ENCODE measurements at regions not wholly inside any gene's neighbourhood (a gene's known extent, or its start where the extent isn't known, plus 50 kb on each side); places are given as distances from the start of the nearest gene placed in this dataset.

DNA sequence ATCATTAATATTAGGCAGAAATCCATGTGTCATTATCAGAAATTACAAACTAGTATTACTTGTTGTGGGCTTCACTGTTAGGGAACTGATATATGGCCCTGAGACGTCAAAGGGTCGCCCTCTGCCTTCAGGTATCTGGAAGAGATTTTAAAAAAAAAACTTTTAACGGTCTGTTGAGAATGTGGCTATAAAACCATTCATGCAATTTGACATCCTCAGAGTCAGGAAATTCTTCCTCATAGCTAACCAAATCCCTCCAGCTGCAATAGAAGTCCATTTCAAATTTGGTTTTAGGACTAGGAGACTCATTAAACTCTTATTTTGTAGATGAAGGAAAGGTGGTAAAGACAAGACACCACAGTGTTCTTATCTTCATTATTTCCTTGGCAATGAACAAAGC lies 194.2 kb upstream of the NOCT start:
- DNase-seq (ENCODE audit: low spot score in 2 of 2), result no peak
- no peaks in the 10 kb centered on the region for H3K4me1 ChIP-seq

DNA sequence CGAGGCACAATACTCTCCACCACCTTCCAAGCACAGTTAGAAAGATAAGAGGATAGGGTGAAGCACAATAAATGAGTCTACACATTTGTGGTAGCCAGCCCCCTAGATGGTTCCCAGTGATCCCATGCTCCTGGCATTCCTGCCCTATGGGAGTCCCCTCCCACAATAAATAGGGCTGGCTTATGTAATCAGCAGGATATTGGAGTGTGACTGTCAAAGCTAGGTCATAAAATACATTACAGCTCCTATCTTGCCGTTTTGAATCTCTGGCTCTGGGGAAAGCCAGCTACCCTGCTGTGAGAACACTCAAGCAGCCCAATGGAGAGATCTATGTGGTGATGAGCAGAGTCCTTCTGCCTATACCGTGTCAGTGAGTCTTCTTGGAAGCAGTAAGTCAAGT lies 198.7 kb upstream of the NOCT start:
- Histone ChIP-seq H3K36me3 (no peaks in the 10 kb centered on the region), H3K4me3 (no peak overlapping the region), H3K27ac (no peak overlapping the region), H3K27me3 (no peaks in the 10 kb centered on the region), H3K9me3 (no peaks in the 10 kb centered on the region), H3K4me1 (no peaks in the 10 kb centered on the region)
- DNase-seq (ENCODE audit: low spot score in 2 of 2), result no peak
- TF ChIP-seq POLR2AphosphoS5 (IDR thresholded peaks at IDR 0.05), result no peak
- no peak for TF ChIP-seq POLR2A (IDR thresholded peaks at IDR 0.05)
- TF ChIP-seq, protein P1, sequence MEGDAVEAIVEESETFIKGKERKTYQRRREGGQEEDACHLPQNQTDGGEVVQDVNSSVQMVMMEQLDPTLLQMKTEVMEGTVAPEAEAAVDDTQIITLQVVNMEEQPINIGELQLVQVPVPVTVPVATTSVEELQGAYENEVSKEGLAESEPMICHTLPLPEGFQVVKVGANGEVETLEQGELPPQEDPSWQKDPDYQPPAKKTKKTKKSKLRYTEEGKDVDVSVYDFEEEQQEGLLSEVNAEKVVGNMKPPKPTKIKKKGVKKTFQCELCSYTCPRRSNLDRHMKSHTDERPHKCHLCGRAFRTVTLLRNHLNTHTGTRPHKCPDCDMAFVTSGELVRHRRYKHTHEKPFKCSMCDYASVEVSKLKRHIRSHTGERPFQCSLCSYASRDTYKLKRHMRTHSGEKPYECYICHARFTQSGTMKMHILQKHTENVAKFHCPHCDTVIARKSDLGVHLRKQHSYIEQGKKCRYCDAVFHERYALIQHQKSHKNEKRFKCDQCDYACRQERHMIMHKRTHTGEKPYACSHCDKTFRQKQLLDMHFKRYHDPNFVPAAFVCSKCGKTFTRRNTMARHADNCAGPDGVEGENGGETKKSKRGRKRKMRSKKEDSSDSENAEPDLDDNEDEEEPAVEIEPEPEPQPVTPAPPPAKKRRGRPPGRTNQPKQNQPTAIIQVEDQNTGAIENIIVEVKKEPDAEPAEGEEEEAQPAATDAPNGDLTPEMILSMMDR (IDR thresholded peaks at IDR 0.05), result no peak
- intact Hi-C loops (cut with DNase I; ENCODE audit: low total_unique reads), result no loop called here

More for the DNA sequence above, 194.2 kb upstream of the NOCT start:
- Histone ChIP-seq H3K4me3 (no peak overlapping the region), H3K27ac (no peak overlapping the region), H3K36me3 (no peaks in the 10 kb centered on the region), H3K27me3 (no peaks in the 10 kb centered on the region), H3K9me3 (no peaks in the 10 kb centered on the region)
- intact Hi-C loops (cut with DNase I; ENCODE audit: low total_unique reads), result no loop called here
- TF ChIP-seq, protein P1 (IDR thresholded peaks at IDR 0.05), result no peak
- TF ChIP-seq POLR2AphosphoS5 (IDR thresholded peaks at IDR 0.05) (no peak), POLR2A (IDR thresholded peaks at IDR 0.05) (no peak)

DNA sequence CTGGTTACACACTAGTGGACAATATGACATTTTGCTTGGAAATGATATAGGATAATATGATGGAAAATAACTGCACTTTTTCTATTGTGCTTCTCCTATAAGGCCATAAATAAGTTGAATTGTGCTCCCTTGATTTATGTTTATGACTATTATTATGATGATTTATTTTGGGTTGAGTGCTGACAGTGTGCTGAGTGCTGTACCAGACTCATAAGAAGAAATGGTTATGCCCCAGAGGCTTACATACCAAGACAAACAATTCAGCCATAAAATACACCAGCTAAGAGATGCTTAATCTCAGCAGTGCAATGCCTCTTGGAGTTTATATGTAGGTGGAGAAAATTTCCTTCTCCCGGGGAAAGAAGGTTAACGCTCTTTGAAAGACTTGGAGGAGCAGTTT lies 199.8 kb upstream of the NOCT start:
- Histone ChIP-seq H3K27ac (no peak overlapping the region), H3K36me3 (no peaks in the 10 kb centered on the region), H3K9me3 (no peaks in the 10 kb centered on the region), H3K4me1 (no peaks in the 10 kb centered on the region), H3K4me3 (no peak overlapping the region), H3K27me3 (no peaks in the 10 kb centered on the region)
- intact Hi-C loops (cut with DNase I; ENCODE audit: low total_unique reads), result no loop called here
- TF ChIP-seq POLR2AphosphoS5 (IDR thresholded peaks at IDR 0.05), result no peak
- TF ChIP-seq, protein P1 (IDR thresholded peaks at IDR 0.05), result no peak
- no peak for TF ChIP-seq POLR2A (IDR thresholded peaks at IDR 0.05)
- DNase-seq (ENCODE audit: low spot score in 2 of 2), result no peak

DNA sequence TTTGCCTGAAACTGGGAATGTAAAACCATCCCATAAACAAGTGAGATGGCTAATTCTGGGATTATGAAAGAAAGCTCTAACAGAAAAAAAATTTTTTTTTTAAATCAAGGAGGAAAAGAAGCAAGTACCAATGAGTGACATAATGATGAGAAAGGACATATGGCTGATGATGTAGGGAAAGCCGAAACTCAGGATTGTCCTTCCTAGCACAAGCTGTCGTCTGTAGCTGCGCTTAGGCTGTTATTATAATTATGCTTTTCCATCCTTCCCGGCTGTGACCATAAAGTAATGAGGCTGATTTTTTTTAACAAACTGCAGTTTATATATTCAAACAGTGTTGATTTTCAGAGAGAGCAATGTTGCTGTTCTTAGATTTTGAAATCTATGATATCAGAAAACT lies 209.8 kb upstream of the NOCT start:
- TF ChIP-seq POLR2AphosphoS5 (IDR thresholded peaks at IDR 0.05) (no peak), POLR2A (IDR thresholded peaks at IDR 0.05) (no peak)
- TF ChIP-seq, protein P1 (IDR thresholded peaks at IDR 0.05), result no peak
- Histone ChIP-seq H3K27ac (no peak overlapping the region), H3K4me1 (no peaks in the 10 kb centered on the region), H3K36me3 (no peaks in the 10 kb centered on the region), H3K27me3 (no peaks in the 10 kb centered on the region), H3K4me3 (no peak overlapping the region), H3K9me3 (no peaks in the 10 kb centered on the region)
- intact Hi-C loops (cut with DNase I; ENCODE audit: low total_unique reads), result no loop called here
- no peak for DNase-seq (ENCODE audit: low spot score in 2 of 2)

DNA sequence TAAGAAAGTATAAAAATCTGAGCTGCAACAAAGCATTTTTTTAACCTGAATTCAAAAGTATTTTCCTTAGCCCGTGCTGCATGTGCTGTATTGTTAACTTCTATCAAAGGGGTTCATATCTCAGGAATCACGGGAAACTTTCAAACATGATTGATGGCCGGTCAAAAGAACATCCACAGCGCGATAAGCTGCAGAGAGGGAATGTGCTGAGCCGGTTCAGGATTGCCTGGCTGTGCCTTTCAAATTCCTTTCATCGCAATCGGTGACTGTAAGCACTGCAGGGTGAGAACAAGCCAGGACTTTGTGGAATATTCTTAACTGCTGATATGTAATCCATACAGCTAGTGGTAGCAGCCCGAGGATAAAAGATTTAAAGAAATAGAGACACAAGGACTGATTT lies 210.9 kb upstream of the NOCT start:
- TF ChIP-seq POLR2AphosphoS5 (IDR thresholded peaks at IDR 0.05), result no peak
- TF ChIP-seq, protein P1 (IDR thresholded peaks at IDR 0.05), result no peak
- Histone ChIP-seq H3K36me3 (no peaks in the 10 kb centered on the region), H3K9me3 (no peaks in the 10 kb centered on the region), H3K27ac (no peak overlapping the region), H3K4me3 (no peak overlapping the region), H3K27me3 (no peaks in the 10 kb centered on the region), H3K4me1 (no peaks in the 10 kb centered on the region)
- intact Hi-C loops (cut with DNase I; ENCODE audit: low total_unique reads), result no loop called here
- DNase-seq (ENCODE audit: low spot score in 2 of 2), result no peak
